SK-N-SH treated with all-trans-retinoic acid at 6 μM for 48 hours (cell line): ENCODE measurements at regions not wholly inside any gene's neighbourhood (a gene's known extent, or its start where the extent isn't known, plus 50 kb on each side); places are given as distances from the start of the nearest gene placed in this dataset.

Source experiments
- ATAC-seq: fragments of 200-7000 bp; cut with Tn5 transposase; 3 replicates; pipeline ENCODE4 v1.9.1; 2020; ENCODE audit warnings: mild to moderate bottlenecking, moderate library complexity
- ARNTL ChIP-seq: fragments of 450-650 bp; formaldehyde crosslinking; IDR thresholded peaks from 2 replicates; pipeline ENCODE4 v1.5.0; 2020; ENCODE audit warnings: low read depth, mild to moderate bottlenecking, moderate library complexity, borderline replicate concordance
- BACH2 ChIP-seq: fragments of 250-450 bp; sonication (Bioruptor Pico); IDR thresholded peaks from 2 replicates; pipeline ENCODE4 v1.9.0; 2021; ENCODE audit warnings: mild to moderate bottlenecking, borderline replicate concordance
- CREB5 ChIP-seq: fragments of 250-450 bp; sonication (Bioruptor Pico); IDR thresholded peaks from 2 replicates; pipeline ENCODE4 v1.5.1; 2020; ENCODE audit warnings: low read depth, mild to moderate bottlenecking, moderate library complexity
- CSDC2 ChIP-seq: fragments of 250-450 bp; sonication (Bioruptor Pico); IDR thresholded peaks from 2 replicates; pipeline ENCODE4 v1.5.0; 2020; ENCODE audit warnings: mild to moderate bottlenecking, moderate library complexity
- CSRNP3 ChIP-seq: fragments of 250-450 bp; sonication (Bioruptor Pico); IDR thresholded peaks from 2 replicates; pipeline ENCODE4 v1.5.1; 2021; ENCODE audit warnings: mild to moderate bottlenecking, moderate library complexity
- ESRRG ChIP-seq: fragments of 250-450 bp; sonication (Bioruptor Pico); IDR thresholded peaks from 2 replicates; pipeline ENCODE4 v1.6.1; 2021; ENCODE audit warnings: mild to moderate bottlenecking
- GLIS3 ChIP-seq: fragments of 250-450 bp; sonication (Bioruptor Pico); IDR thresholded peaks from 2 replicates; pipeline ENCODE4 v1.5.0; 2020; ENCODE audit warnings: mild to moderate bottlenecking, moderate library complexity
- ISL1 ChIP-seq: fragments of 250-450 bp; sonication (Bioruptor Pico); IDR thresholded peaks from 2 replicates; pipeline ENCODE4 v2.1.2; 2022; ENCODE audit warnings: mild to moderate bottlenecking, moderate library complexity
- OSR1 ChIP-seq: fragments of 250-450 bp; sonication (Bioruptor Pico); IDR thresholded peaks from 2 replicates; pipeline ENCODE4 v1.8.0; 2022; ENCODE audit warnings: moderate library complexity, mild to moderate bottlenecking, inconsistent platforms
- PATZ1 ChIP-seq: fragments of 250-450 bp; sonication (Bioruptor Pico); IDR thresholded peaks from 2 replicates; pipeline ENCODE4 v1.8.0; 2020; ENCODE audit warnings: mild to moderate bottlenecking, moderate library complexity, borderline replicate concordance
- POU6F1 ChIP-seq: fragments of 250-450 bp; sonication (Bioruptor Pico); IDR thresholded peaks from 2 replicates; pipeline ENCODE4 v1.8.0; 2021; ENCODE audit warnings: low read depth, mild to moderate bottlenecking, moderate library complexity, borderline replicate concordance
- RARB ChIP-seq: fragments of 250-450 bp; sonication (Bioruptor Pico); IDR thresholded peaks from 2 replicates; pipeline ENCODE4 v1.8.0; 2021; ENCODE audit warnings: mild to moderate bottlenecking, moderate library complexity
- SNAI2 ChIP-seq: fragments of 250-450 bp; sonication (Bioruptor Pico); IDR thresholded peaks from 2 replicates; pipeline ENCODE4 v1.5.0; 2020; ENCODE audit warnings: mild to moderate bottlenecking, moderate library complexity
- TCF4 ChIP-seq: fragments of 250-450 bp; sonication (Bioruptor Pico); IDR thresholded peaks from 2 replicates; pipeline ENCODE4 v1.8.0; 2021; ENCODE audit warnings: mild to moderate bottlenecking, moderate library complexity, borderline replicate concordance
- TOX ChIP-seq: fragments of 250-450 bp; sonication (Bioruptor Pico); IDR thresholded peaks from 2 replicates; pipeline ENCODE4 v1.8.0; 2021; ENCODE audit warnings: mild to moderate bottlenecking, moderate library complexity, borderline replicate concordance
- TSHZ2 ChIP-seq: fragments of 250-450 bp; sonication (Bioruptor Pico); IDR thresholded peaks from 2 replicates; pipeline ENCODE4 v1.5.0; 2020; ENCODE audit warnings: mild to moderate bottlenecking, moderate library complexity
- ZFP3 ChIP-seq: fragments of 250-450 bp; sonication (Bioruptor Pico); IDR thresholded peaks from 2 replicates; pipeline ENCODE4 v1.5.0; 2020; ENCODE audit warnings: mild to moderate bottlenecking, moderate library complexity
- ZFP30 ChIP-seq: fragments of 450-650 bp; formaldehyde crosslinking; IDR thresholded peaks from 2 replicates; pipeline ENCODE4 v1.5.0; 2022; ENCODE audit warnings: mild to moderate bottlenecking, moderate library complexity
- ZNF565 ChIP-seq: fragments of 450-650 bp; formaldehyde crosslinking; conservative IDR thresholded peaks from 2 replicates; pipeline ENCODE4 v1.5.0; 2020; ENCODE audit warnings: low read depth, mild to moderate bottlenecking, moderate library complexity
- ZNF70 ChIP-seq: fragments of 450-650 bp; formaldehyde crosslinking; IDR thresholded peaks from 2 replicates; pipeline ENCODE4 v1.5.0; 2020; ENCODE audit warnings: mild to moderate bottlenecking, moderate library complexity
- ZNF8 ChIP-seq: fragments of 450-650 bp; formaldehyde crosslinking; IDR thresholded peaks from 2 replicates; pipeline ENCODE4 v1.5.0; 2020; ENCODE audit warnings: mild to moderate bottlenecking, moderate library complexity

GRCh38 chr13:111020021-111020420, 95.1 kb upstream of the ARHGEF7 start (continued):
- no peak for TF ChIP-seq ZFP30 (CRISPR knock-in tag)
- no peak for TF ChIP-seq ZFP3 (CRISPR knock-in tag)
- TF ChIP-seq ESRRG (CRISPR knock-in tag) = no peak
- TF ChIP-seq, all 23 proteins: peak for 0

- TF ChIP-seq OSR1 = no peak
- no peak for TF ChIP-seq TSHZ2 (CRISPR knock-in tag)
- TF ChIP-seq CSRNP3 (CRISPR knock-in tag) = no peak
- no peak for TF ChIP-seq RARB (CRISPR knock-in tag)
- no peak for TF ChIP-seq SNAI2 (CRISPR knock-in tag)
- TF ChIP-seq ZNF70 (CRISPR knock-in tag) = no peak
- no peak for TF ChIP-seq PATZ1
- no peak for TF ChIP-seq TCF4 (CRISPR knock-in tag)
- TF ChIP-seq GLIS3 (CRISPR knock-in tag) = no peak
- TF ChIP-seq BACH2 (CRISPR knock-in tag) = no peak
- no peak for ATAC-seq
These were observed 97.2 kb upstream of the ARHGEF7 start for GRCh38 chr13:111017755-111018459.

GRCh38 chr13:111013196-111013595, 98.3 kb upstream of the ANKRD10 start:
- TF ChIP-seq PATZ1 = no peak
- no peak for TF ChIP-seq RARB (CRISPR knock-in tag)
- no peak for TF ChIP-seq BACH2 (CRISPR knock-in tag)
- no peak for TF ChIP-seq ZNF565 (CRISPR knock-in tag)
- TF ChIP-seq CREB5 (CRISPR knock-in tag) = no peak
- no peak for TF ChIP-seq ZFP3 (CRISPR knock-in tag)
- no peak for TF ChIP-seq SNAI2 (CRISPR knock-in tag)
- no peak for TF ChIP-seq ARNTL (CRISPR knock-in tag)
- no peak for TF ChIP-seq TOX
- TF ChIP-seq ZNF8 = no peak
- TF ChIP-seq CSRNP3 (CRISPR knock-in tag) = no peak
- TF ChIP-seq CSDC2 (CRISPR knock-in tag) = no peak
- no peak for TF ChIP-seq ISL1 (CRISPR knock-in tag)
- TF ChIP-seq POU6F1 (CRISPR knock-in tag) = no peak
- no peak for TF ChIP-seq ZFP30 (CRISPR knock-in tag)
- ATAC-seq = no peak
